Liver (tissue), 8 donors: ENCODE measurements at regions not wholly inside any gene's neighbourhood (a gene's known extent, or its start where the extent isn't known, plus 50 kb on each side); places are given as distances from the start of the nearest gene placed in this dataset.

Experiments used
- DNase-seq: peaks from one replicate; pipeline ENCODE4 v3.0.0-alpha.2; 2017; ENCODE audit warnings: low spot score
- H3K27ac ChIP-seq, 2 donors: one replicate each; pipeline ENCODE4 v1.7.0; 2013; ENCODE audit warnings: inconsistent platforms in 2 of 2, low read length in 2 of 2, control low read depth in 1 of 2, low read depth in 1 of 2, mild to moderate bottlenecking in 1 of 2
- H3K27me3 ChIP-seq, 4 donors: one replicate each; pipeline versions ENCODE4 v1.6.1 to v1.7.0; 2013; ENCODE audit warnings: low read length in 3 of 4, inconsistent platforms in 1 of 4, mild to moderate bottlenecking in 1 of 4, moderate library complexity in 1 of 4; ENCODE audit not compliant: control insufficient read depth in 4 of 4, insufficient read depth in 4 of 4
- H3K36me3 ChIP-seq, 4 donors: one replicate each; pipeline versions ENCODE4 v1.6.1 to v1.7.0; 2013; ENCODE audit warnings: low read length in 3 of 4, mild to moderate bottlenecking in 3 of 4, low read depth in 1 of 4, moderate library complexity in 1 of 4; ENCODE audit not compliant: control insufficient read depth in 4 of 4, insufficient read depth in 3 of 4
- H3K4me1 ChIP-seq, 4 donors: one replicate each; pipeline versions ENCODE4 v1.6.1 to v1.7.0; 2013; ENCODE audit warnings: low read length in 3 of 4, mild to moderate bottlenecking in 3 of 4, moderate library complexity in 1 of 4; ENCODE audit not compliant: control insufficient read depth in 4 of 4, insufficient read depth in 4 of 4
- H3K4me3 ChIP-seq, 3 donors: one replicate each; pipeline versions ENCODE4 v1.6.1 to v1.7.0; 2013; ENCODE audit warnings: low read length in 3 of 3, control low read depth in 1 of 3, low read depth in 1 of 3, mild to moderate bottlenecking in 1 of 3
- H3K9ac ChIP-seq, 2 donors: one replicate each; pipeline ENCODE4 v1.7.0; 2013; ENCODE audit warnings: low read length in 2 of 2, mild to moderate bottlenecking in 2 of 2, moderate library complexity in 2 of 2, control low read depth in 1 of 2, low read depth in 1 of 2
- H3K9me3 ChIP-seq, 4 donors: one replicate each; pipeline versions ENCODE4 v1.6.1 to v1.7.0; 2013; ENCODE audit warnings: low read length in 3 of 4; ENCODE audit not compliant: control insufficient read depth in 4 of 4
- EGR1 ChIP-seq, 2 donors: IDR thresholded peaks; 2 replicates each; pipeline ENCODE4 v1.6.1; 2016 to 2018; ENCODE audit warnings: antibody characterized with exemption in 2 of 2, low read depth in 2 of 2
- FOXA1 ChIP-seq: IDR thresholded peaks from 2 replicates; pipeline ENCODE4 v1.6.1; 2016; ENCODE audit warnings: antibody characterized with exemption
- FOXA2 ChIP-seq: IDR thresholded peaks from 2 replicates; pipeline ENCODE4 v1.6.1; 2016; ENCODE audit warnings: antibody characterized with exemption
- GABPA ChIP-seq, 2 donors: IDR thresholded peaks in 1 of 2; conservative IDR thresholded peaks in 1 of 2; 2 replicates each; pipeline ENCODE4 v1.6.1; 2016; ENCODE audit warnings: antibody characterized with exemption in 2 of 2, mild to moderate bottlenecking in 1 of 2, moderate library complexity in 1 of 2
- HNF4A ChIP-seq, 2 donors: conservative IDR thresholded peaks; 2 replicates each; pipeline ENCODE4 v1.6.1; 2016; ENCODE audit warnings: antibody characterized with exemption in 2 of 2, mild to moderate bottlenecking in 2 of 2
- HNF4G ChIP-seq: IDR thresholded peaks from 2 replicates; pipeline ENCODE4 v1.6.1; 2016; ENCODE audit warnings: antibody characterized with exemption
- JUND ChIP-seq, 2 donors: IDR thresholded peaks; 2 replicates each; pipeline ENCODE4 v1.6.1; 2016; ENCODE audit warnings: antibody characterized with exemption in 2 of 2
- MAX ChIP-seq: IDR thresholded peaks from 2 replicates; pipeline ENCODE4 v1.6.1; 2016; ENCODE audit warnings: antibody characterized with exemption
- NR2F2 ChIP-seq: IDR thresholded peaks from 2 replicates; pipeline ENCODE4 v1.6.1; 2016; ENCODE audit warnings: antibody characterized with exemption
- RAD21 ChIP-seq, 2 donors: IDR thresholded peaks; 2 replicates each; pipeline ENCODE4 v1.6.1; 2016; ENCODE audit warnings: antibody characterized with exemption in 2 of 2, mild to moderate bottlenecking in 2 of 2
- RXRA ChIP-seq, 2 donors: IDR thresholded peaks; 2 replicates each; pipeline ENCODE4 v1.6.1; 2017 to 2018; ENCODE audit warnings: antibody characterized with exemption in 2 of 2, mild to moderate bottlenecking in 1 of 2
- SP1 ChIP-seq: IDR thresholded peaks from 2 replicates; pipeline ENCODE4 v1.6.1; 2018; ENCODE audit warnings: antibody characterized with exemption, mild to moderate bottlenecking
- TAF1 ChIP-seq: conservative IDR thresholded peaks from 2 replicates; pipeline ENCODE4 v1.6.1; 2016; ENCODE audit warnings: antibody characterized with exemption, mild to moderate bottlenecking
- YY1 ChIP-seq: IDR thresholded peaks from 2 replicates; pipeline ENCODE4 v1.6.1; 2016; ENCODE audit warnings: antibody characterized with exemption, mild to moderate bottlenecking
- ZBTB33 ChIP-seq: IDR thresholded peaks from 2 replicates; pipeline ENCODE4 v1.6.1; 2016; ENCODE audit warnings: antibody characterized with exemption
- WGBS: extraction: QIAGEN DNeasy Blood & Tissue Kit; methylation state at CpG from one replicate; pipeline ENCODE4 v1.1.7; 2013; 5-methylcytosine and 5-hydroxymethylcytosine counted together
- TF ChIP-seq, protein P1 (sequence below): IDR thresholded peaks from 2 replicates; pipeline ENCODE4 v1.6.1; 2016; ENCODE audit warnings: antibody characterized with exemption
- TF ChIP-seq, protein P2 (sequence below): IDR thresholded peaks from 2 replicates; pipeline ENCODE4 v1.6.1; 2016; ENCODE audit warnings: antibody characterized with exemption, mild to moderate bottlenecking
- TF ChIP-seq, protein P3 (sequence below): fragments of 150-350 bp; IDR thresholded peaks from 2 replicates; pipeline ENCODE4 v1.5.1; 2017; ENCODE audit warnings: improper control_type of control experiment, low read depth, low read length; ENCODE audit not compliant: missing input control
- donor health status: healthy.
- donor health status: healthy.
- donor health status: healthy.
- donor health status: healthy.
- donor health status: healthy.

DNA sequence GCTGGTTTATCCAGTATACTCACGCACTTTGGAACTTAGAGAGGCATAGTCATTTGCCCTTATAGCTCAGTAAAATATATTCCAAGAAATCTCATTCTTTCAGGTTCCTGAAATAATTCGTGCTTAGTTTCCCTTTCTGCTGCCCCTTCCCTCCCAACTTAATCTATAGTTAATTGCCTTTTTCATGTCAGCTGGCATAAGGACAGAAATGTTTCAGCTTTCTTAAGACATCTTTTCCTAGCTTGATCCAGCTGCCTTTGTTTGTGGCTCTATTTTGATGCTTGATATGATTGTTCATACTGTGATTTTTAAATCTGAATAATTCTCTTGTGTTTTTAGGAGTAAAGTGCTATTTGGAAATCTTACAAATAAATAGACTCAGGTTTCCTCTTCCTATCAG, 120.0 kb upstream of the SEL1L start:
- no peak for DNase-seq
- no peak overlapping the region for H3K9ac ChIP-seq
- 88% methylated on average over 2 of the region's 2 CpGs for WGBS
- no peaks in the 10 kb centered on the region for H3K9me3 ChIP-seq
- no peaks in the 10 kb centered on the region for H3K27me3 ChIP-seq
- H3K27ac ChIP-seq: no peak overlapping the region
- peaks cover 0 to 6% (median 4%) of the 10 kb centered on the region in 4 donors for H3K4me1 ChIP-seq
- no peak overlapping the region for H3K4me3 ChIP-seq
- no peaks in the 10 kb centered on the region for H3K36me3 ChIP-seq
- no peak for TF ChIP-seq EGR1 (IDR thresholded peaks at IDR 0.05; ENCODE audit: low read depth in 2 of 2)
- no peak for TF ChIP-seq TAF1
- no peak for TF ChIP-seq MAX
- TF ChIP-seq NR2F2: no peak
- TF ChIP-seq JUND (IDR thresholded peaks at IDR 0.05): no peak
- no peak for TF ChIP-seq FOXA1
- no peak for TF ChIP-seq HNF4A (conservative IDR thresholded peaks at IDR 0.05)

DNA sequence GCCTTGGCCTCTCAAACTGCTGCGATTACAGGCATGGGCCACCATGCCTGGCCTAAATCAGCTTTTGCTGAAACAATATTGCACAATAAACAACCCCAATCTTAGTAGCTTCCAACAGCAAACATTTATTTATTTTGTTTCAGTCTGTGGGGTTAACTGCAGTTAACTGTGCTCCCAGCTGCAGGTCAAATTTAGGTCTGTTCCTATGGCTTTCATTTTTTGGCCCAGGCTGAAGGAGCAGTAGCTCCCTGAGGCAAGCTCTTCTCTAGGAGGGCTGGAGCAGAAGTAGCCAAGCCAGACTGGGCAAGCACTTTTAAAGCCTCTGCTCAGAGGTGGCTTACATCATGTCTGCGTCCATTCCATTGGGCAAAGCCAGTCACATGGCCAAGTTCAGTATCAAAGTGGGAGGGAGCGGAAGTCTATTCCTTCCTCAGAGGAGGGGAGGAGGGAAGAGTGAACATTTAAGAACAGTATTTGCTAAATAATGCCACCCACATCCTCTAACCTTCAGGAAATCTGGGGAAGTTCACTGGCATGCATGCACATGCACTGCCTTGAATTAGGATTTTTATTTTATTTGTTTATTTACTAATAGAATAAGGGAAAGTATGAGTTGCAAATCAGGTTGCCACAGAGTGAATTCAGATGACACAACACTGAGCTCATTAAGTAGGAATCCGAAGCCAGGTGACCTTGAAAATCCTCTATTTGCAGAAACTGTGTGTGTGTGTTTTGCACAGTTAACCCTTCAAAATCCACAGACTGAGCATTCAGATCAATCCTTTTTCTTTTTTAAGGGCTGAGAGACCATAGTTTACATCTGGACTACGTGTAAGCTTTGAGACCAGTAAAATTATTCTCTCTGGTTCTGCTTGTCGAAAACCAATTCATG, 122.0 kb upstream of the SEL1L start:
- no peak for DNase-seq
- peaks cover 0 to 6% (median 4%) of the 10 kb centered on the region in 4 donors for H3K4me1 ChIP-seq
- H3K27me3 ChIP-seq: no peaks in the 10 kb centered on the region
- no peaks in the 10 kb centered on the region for H3K36me3 ChIP-seq
- no peak overlapping the region for H3K4me3 ChIP-seq
- H3K9ac ChIP-seq: no peak overlapping the region
- H3K9me3 ChIP-seq: no peaks in the 10 kb centered on the region
- 47% methylated on average over 6 of the region's 6 CpGs for WGBS
- peak overlapping the region in 1 of 2 donors; percentile 79 for H3K27ac ChIP-seq
- no peak for TF ChIP-seq GABPA (IDR thresholded peaks at IDR 0.05 in 1 of 2, conservative IDR thresholded peaks at IDR 0.05 in 1 of 2)
- TF ChIP-seq HNF4A (conservative IDR thresholded peaks at IDR 0.05): peak; percentile 2 to 38
- no peak for TF ChIP-seq EGR1 (IDR thresholded peaks at IDR 0.05; ENCODE audit: low read depth in 2 of 2)
- TF ChIP-seq RXRA (IDR thresholded peaks at IDR 0.05): peak; percentile 53 to 60
- TF ChIP-seq TAF1: peak; percentile 93
- no peak for TF ChIP-seq ZBTB33
- TF ChIP-seq HNF4G: no peak
- no peak for TF ChIP-seq FOXA2
- TF ChIP-seq RAD21 (IDR thresholded peaks at IDR 0.05): peak in 1 of 2 donors; percentile 10
- TF ChIP-seq, protein P1, sequence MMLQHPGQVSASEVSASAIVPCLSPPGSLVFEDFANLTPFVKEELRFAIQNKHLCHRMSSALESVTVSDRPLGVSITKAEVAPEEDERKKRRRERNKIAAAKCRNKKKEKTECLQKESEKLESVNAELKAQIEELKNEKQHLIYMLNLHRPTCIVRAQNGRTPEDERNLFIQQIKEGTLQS: peak; percentile 11
- no peak for TF ChIP-seq MAX
- no peak for TF ChIP-seq NR2F2
- TF ChIP-seq, protein P2, sequence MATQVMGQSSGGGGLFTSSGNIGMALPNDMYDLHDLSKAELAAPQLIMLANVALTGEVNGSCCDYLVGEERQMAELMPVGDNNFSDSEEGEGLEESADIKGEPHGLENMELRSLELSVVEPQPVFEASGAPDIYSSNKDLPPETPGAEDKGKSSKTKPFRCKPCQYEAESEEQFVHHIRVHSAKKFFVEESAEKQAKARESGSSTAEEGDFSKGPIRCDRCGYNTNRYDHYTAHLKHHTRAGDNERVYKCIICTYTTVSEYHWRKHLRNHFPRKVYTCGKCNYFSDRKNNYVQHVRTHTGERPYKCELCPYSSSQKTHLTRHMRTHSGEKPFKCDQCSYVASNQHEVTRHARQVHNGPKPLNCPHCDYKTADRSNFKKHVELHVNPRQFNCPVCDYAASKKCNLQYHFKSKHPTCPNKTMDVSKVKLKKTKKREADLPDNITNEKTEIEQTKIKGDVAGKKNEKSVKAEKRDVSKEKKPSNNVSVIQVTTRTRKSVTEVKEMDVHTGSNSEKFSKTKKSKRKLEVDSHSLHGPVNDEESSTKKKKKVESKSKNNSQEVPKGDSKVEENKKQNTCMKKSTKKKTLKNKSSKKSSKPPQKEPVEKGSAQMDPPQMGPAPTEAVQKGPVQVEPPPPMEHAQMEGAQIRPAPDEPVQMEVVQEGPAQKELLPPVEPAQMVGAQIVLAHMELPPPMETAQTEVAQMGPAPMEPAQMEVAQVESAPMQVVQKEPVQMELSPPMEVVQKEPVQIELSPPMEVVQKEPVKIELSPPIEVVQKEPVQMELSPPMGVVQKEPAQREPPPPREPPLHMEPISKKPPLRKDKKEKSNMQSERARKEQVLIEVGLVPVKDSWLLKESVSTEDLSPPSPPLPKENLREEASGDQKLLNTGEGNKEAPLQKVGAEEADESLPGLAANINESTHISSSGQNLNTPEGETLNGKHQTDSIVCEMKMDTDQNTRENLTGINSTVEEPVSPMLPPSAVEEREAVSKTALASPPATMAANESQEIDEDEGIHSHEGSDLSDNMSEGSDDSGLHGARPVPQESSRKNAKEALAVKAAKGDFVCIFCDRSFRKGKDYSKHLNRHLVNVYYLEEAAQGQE: peak; percentile 71
- TF ChIP-seq, protein P3, sequence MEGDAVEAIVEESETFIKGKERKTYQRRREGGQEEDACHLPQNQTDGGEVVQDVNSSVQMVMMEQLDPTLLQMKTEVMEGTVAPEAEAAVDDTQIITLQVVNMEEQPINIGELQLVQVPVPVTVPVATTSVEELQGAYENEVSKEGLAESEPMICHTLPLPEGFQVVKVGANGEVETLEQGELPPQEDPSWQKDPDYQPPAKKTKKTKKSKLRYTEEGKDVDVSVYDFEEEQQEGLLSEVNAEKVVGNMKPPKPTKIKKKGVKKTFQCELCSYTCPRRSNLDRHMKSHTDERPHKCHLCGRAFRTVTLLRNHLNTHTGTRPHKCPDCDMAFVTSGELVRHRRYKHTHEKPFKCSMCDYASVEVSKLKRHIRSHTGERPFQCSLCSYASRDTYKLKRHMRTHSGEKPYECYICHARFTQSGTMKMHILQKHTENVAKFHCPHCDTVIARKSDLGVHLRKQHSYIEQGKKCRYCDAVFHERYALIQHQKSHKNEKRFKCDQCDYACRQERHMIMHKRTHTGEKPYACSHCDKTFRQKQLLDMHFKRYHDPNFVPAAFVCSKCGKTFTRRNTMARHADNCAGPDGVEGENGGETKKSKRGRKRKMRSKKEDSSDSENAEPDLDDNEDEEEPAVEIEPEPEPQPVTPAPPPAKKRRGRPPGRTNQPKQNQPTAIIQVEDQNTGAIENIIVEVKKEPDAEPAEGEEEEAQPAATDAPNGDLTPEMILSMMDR: no peak
- peak; percentile 50 for TF ChIP-seq YY1
- peak; percentile 47 to 75 for TF ChIP-seq JUND (IDR thresholded peaks at IDR 0.05)
- no peak for TF ChIP-seq FOXA1
- TF ChIP-seq SP1: peak; percentile 37
